ENCODE measurements at regions not wholly inside any gene's neighbourhood (a gene's known extent, or its start where the extent isn't known, plus 50 kb on each side); places are given as distances from the start of the nearest gene placed in this dataset.

DNA sequence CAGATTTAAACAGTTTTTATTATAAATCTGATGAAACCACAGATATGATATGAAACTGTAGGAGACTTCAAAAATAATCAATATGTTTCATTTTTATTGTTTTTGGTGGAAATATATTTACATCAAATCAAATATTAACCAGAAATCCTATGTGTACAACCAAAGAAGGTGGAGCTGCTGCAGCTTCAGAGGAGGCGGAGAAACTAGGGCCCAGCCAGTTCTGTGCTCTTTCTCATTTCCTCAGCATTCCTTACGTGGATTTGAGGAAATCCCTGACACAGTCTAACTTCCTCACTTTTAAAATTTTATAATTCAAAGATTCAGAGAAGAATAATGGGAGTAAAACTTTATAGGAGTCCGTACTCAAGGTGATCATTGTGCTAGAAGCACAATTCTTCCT lies 610.7 kb upstream of the CPXCR1 start:
- TF ChIP-seq, protein P1, sequence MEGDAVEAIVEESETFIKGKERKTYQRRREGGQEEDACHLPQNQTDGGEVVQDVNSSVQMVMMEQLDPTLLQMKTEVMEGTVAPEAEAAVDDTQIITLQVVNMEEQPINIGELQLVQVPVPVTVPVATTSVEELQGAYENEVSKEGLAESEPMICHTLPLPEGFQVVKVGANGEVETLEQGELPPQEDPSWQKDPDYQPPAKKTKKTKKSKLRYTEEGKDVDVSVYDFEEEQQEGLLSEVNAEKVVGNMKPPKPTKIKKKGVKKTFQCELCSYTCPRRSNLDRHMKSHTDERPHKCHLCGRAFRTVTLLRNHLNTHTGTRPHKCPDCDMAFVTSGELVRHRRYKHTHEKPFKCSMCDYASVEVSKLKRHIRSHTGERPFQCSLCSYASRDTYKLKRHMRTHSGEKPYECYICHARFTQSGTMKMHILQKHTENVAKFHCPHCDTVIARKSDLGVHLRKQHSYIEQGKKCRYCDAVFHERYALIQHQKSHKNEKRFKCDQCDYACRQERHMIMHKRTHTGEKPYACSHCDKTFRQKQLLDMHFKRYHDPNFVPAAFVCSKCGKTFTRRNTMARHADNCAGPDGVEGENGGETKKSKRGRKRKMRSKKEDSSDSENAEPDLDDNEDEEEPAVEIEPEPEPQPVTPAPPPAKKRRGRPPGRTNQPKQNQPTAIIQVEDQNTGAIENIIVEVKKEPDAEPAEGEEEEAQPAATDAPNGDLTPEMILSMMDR (IDR thresholded peaks at IDR 0.05), result no peak
- no peak for TF ChIP-seq POLR2A (IDR thresholded peaks at IDR 0.05)

Data from Peyer's patch (tissue), 4 donors.